Spinal cord (tissue), 9 donors: ENCODE measurements at regions not wholly inside any gene's neighbourhood (a gene's known extent, or its start where the extent isn't known, plus 50 kb on each side); places are given as distances from the start of the nearest gene placed in this dataset.
A peak's percentile ranks its signal among the peaks of the same experiment; 100 is the strongest.

Experiments
- DNase-seq, 6 donors: peaks; one replicate each; pipeline versions ENCODE4 v3.0.0 to v3.0.0-alpha.2; 2013 to 2015; ENCODE audit warnings: low spot score in 6 of 6, low read depth in 4 of 6
- H3K27ac ChIP-seq: one replicate; pipeline ENCODE4 v1.5.1; 2013; ENCODE audit warnings: low read depth, low read length, control low read depth
- H3K27me3 ChIP-seq: one replicate; pipeline ENCODE4 v1.6.1; 2013; ENCODE audit warnings: low read length; ENCODE audit not compliant: control insufficient read depth, insufficient read depth
- H3K36me3 ChIP-seq: one replicate; pipeline ENCODE4 v1.6.1; 2013; ENCODE audit warnings: low read length; ENCODE audit not compliant: control insufficient read depth, insufficient read depth
- H3K4me1 ChIP-seq: one replicate; pipeline ENCODE4 v1.6.1; 2013; ENCODE audit warnings: low read length; ENCODE audit not compliant: control insufficient read depth, insufficient read depth
- H3K4me3 ChIP-seq: one replicate; pipeline ENCODE4 v1.5.1; 2013; ENCODE audit warnings: low read depth, low read length, control low read depth
- H3K9me3 ChIP-seq: one replicate; pipeline ENCODE4 v1.6.1; 2013; ENCODE audit warnings: low read length; ENCODE audit not compliant: control insufficient read depth, insufficient read depth
- WGBS: methylation state at CpG from one replicate; pipeline ENCODE4 v1.1.5; 2013; ENCODE audit warnings: missing lambda C conversion rate; ENCODE audit not compliant: insufficient coverage; 5-methylcytosine and 5-hydroxymethylcytosine counted together
- donor health status: healthy.

- Histone ChIP-seq H3K9me3 (peaks cover 1% of the 10 kb centered on the region), H3K4me3 (no peak overlapping the region), H3K4me1 (no peaks in the 10 kb centered on the region), H3K27ac (no peak overlapping the region), H3K36me3 (no peaks in the 10 kb centered on the region), H3K27me3 (no peaks in the 10 kb centered on the region)
- no CpG with 5 or more reads among the region's 2 CpGs for WGBS
- DNase-seq = no peak
Observed at GRCh38 chr6:112752305-112752704, 405.2 kb downstream of the RFPL4B start.

- H3K36me3 ChIP-seq = no peaks in the 10 kb centered on the region
- no peaks in the 10 kb centered on the region for H3K4me1 ChIP-seq
- no peak overlapping the region for H3K4me3 ChIP-seq
Observed at GRCh38 chr6:112752791-112753190, 405.7 kb downstream of the RFPL4B start.

GRCh38 chr6:112760831-112761230 is 413.7 kb downstream of the RFPL4B start:
- no peak for DNase-seq
- Histone ChIP-seq H3K9me3 (peaks cover 5% of the 10 kb centered on the region), H3K27me3 (no peaks in the 10 kb centered on the region), H3K27ac (no peak overlapping the region), H3K36me3 (no peaks in the 10 kb centered on the region), H3K4me3 (no peak overlapping the region), H3K4me1 (no peaks in the 10 kb centered on the region)

More at GRCh38 chr6:112752791-112753190, 405.7 kb downstream of the RFPL4B start:
- H3K9me3 ChIP-seq = peaks cover 1% of the 10 kb centered on the region
- H3K27ac ChIP-seq = no peak overlapping the region
- DNase-seq = no peak
- H3K27me3 ChIP-seq = no peaks in the 10 kb centered on the region

DNA sequence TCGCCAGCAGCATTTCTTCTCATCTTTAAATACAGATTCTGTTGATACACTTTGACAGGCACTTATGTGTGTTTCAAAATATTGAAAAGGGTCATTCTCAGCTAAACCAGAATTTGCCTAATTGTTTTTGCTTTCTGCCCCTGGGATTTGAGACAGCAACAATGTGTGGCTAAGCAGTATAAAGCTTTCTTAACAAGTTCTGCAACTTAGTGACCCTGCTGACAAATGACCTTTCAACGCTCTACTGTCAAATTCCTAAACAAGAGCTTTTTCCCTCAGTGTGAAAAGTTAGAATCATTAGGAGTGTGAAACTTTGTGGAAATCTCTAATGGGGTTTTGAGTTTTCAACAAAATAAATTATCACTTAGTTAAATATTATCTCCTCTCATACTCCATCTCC is 414.6 kb downstream of the RFPL4B start:
- WGBS = no CpG with 5 or more reads among the region's 2 CpGs
- DNase-seq = no peak
- H3K4me3 ChIP-seq = no peak overlapping the region
- H3K4me1 ChIP-seq = no peaks in the 10 kb centered on the region
- H3K27me3 ChIP-seq = no peaks in the 10 kb centered on the region
- H3K27ac ChIP-seq = no peak overlapping the region
- H3K36me3 ChIP-seq = no peaks in the 10 kb centered on the region
- peaks cover 4% of the 10 kb centered on the region for H3K9me3 ChIP-seq

DNA sequence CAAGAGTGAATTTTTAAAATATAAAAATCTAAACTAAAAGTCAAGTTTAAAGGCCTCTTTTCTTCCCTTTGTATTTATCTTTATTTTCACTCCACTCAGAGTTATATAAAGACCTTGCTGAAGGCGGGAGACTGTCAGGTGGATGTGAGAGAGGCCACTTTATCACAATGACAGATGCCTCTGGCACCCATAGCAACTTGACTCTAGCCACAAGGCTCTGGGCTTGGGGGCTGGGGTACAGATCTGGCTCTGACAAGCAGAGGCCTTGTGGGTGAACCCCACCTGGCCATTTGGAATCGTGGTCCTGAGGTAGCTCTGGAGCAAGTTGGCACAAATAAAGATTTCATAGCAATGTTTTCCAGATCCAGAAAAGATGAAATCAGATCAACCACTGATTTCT is 417.2 kb downstream of the RFPL4B start:
- H3K36me3 ChIP-seq = no peaks in the 10 kb centered on the region
- no CpG with 5 or more reads among the region's 2 CpGs for WGBS
- H3K4me3 ChIP-seq = no peak overlapping the region
- H3K27ac ChIP-seq = no peak overlapping the region
- H3K9me3 ChIP-seq = peaks cover 4% of the 10 kb centered on the region
- DNase-seq = no peak
- no peaks in the 10 kb centered on the region for H3K4me1 ChIP-seq
- H3K27me3 ChIP-seq = no peaks in the 10 kb centered on the region

- no CpG with 5 or more reads among the region's 2 CpGs for WGBS
- Histone ChIP-seq H3K4me3 (no peak overlapping the region), H3K4me1 (no peaks in the 10 kb centered on the region), H3K27me3 (no peaks in the 10 kb centered on the region), H3K9me3 (no peaks in the 10 kb centered on the region), H3K27ac (no peak overlapping the region), H3K36me3 (no peaks in the 10 kb centered on the region)
- no peak for DNase-seq
Observed at GRCh38 chr6:112770308-112770707, 423.2 kb downstream of the RFPL4B start.

DNA sequence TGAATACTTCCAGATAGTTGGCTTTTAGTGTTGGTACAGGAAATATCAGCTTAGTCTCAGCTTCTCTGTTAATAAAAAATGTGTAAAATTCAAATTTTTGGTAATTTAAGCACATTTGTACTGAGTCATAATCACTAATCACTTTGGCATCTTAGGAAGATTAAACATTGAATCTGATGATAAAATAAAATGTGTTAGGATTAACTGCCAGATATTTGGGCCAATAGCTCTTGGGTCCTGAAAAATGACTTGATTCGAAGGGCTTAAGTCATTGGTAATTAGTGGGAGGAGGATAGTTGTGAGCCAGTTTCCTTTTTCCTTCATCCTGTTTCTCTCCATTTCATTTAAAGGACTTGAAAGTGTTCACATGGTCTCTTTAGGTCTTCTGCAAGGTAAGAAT is 426.1 kb downstream of the RFPL4B start:
- H3K4me3 ChIP-seq = no peak overlapping the region
- no peaks in the 10 kb centered on the region for H3K27me3 ChIP-seq
- no peaks in the 10 kb centered on the region for H3K4me1 ChIP-seq
- no peaks in the 10 kb centered on the region for H3K36me3 ChIP-seq
- peak in 1 of 6 donors; percentile 24 for DNase-seq
- no peaks in the 10 kb centered on the region for H3K9me3 ChIP-seq
- WGBS = no CpG with 5 or more reads among the region's 1 CpG
- H3K27ac ChIP-seq = no peak overlapping the region

GRCh38 chr6:112774319-112774718 is 427.2 kb downstream of the RFPL4B start:
- no peaks in the 10 kb centered on the region for H3K27me3 ChIP-seq
- no peaks in the 10 kb centered on the region for H3K4me1 ChIP-seq
- no peaks in the 10 kb centered on the region for H3K9me3 ChIP-seq
- no peaks in the 10 kb centered on the region for H3K36me3 ChIP-seq
- WGBS = 60% methylated on average over 1 of the region's 4 CpGs
- H3K27ac ChIP-seq = no peak overlapping the region
- no peak for DNase-seq
- no peak overlapping the region for H3K4me3 ChIP-seq

DNA sequence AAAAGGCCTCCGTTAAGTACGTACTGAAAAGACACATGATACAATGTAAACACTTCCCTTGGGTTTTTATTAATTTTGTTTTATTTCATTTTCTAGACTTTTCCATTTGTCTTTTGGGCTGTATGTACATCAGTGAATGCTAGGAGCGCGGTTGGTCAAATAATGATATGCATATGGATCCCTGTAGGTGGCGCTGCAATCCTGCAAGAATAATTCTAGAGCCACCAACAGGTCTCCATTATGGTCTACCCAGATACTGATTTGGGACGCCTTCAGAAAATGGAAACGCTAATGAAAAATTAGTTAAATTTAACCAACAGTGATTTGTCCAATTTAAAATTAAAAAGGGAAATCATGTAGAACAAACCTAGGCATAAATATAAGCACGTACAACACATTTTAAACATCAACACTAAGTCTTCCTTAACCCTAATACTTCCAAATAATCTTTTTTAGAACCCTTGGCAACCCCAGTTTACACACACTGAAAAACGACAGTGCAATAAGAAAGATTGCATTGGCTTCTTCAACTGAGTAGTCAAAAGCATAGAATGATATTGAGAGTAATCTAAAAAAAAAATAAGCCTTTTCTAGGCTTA is 433.5 kb downstream of the RFPL4B start:
- 14% methylated on average over 1 of the region's 9 CpGs for WGBS
- no peaks in the 10 kb centered on the region for H3K9me3 ChIP-seq
- peak overlapping the region; percentile 61 for H3K27ac ChIP-seq
- H3K4me3 ChIP-seq = peak overlapping the region; percentile 12
- H3K27me3 ChIP-seq = no peaks in the 10 kb centered on the region
- no peaks in the 10 kb centered on the region for H3K4me1 ChIP-seq
- DNase-seq = peak; percentile 65 to 96 (median 82)
- H3K36me3 ChIP-seq = no peaks in the 10 kb centered on the region

DNA sequence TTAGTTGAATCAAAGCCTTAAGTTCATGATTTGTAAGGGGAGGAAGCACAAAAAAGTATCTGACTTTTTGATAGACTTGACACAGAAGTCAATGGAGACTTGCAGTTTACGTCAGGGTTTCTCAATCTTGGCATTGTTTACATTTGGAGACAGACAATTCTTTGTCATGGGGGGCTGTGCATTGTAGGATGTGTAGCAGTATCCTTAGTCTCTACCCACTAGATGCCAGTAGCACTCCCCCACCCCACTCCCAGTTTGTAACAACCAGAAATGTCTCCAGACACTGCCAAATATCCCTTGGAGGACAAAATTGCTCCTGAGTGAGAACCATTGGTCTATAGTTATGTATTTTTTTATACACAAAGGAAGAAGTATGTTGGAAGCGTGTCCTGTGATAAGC is 434.1 kb downstream of the RFPL4B start:
- H3K9me3 ChIP-seq = no peaks in the 10 kb centered on the region
- no peaks in the 10 kb centered on the region for H3K4me1 ChIP-seq
- peak in 3 of 6 donors; percentile 31 to 73 (median 67) for DNase-seq
- H3K27me3 ChIP-seq = no peaks in the 10 kb centered on the region
- no CpG with 5 or more reads among the region's 2 CpGs for WGBS
- peak overlapping the region; percentile 61 for H3K27ac ChIP-seq
- no peaks in the 10 kb centered on the region for H3K36me3 ChIP-seq
- no peak overlapping the region for H3K4me3 ChIP-seq
